Endothelial cell (in vitro differentiated cells): ENCODE measurements at regions not wholly inside any gene's neighbourhood (a gene's known extent, or its start where the extent isn't known, plus 50 kb on each side); places are given as distances from the start of the nearest gene placed in this dataset.
A peak's percentile ranks its signal among the peaks of the same experiment; 100 is the strongest.

Source experiments
- DNase-seq: peaks from one replicate; pipeline ENCODE4 v3.0.0; 2021; ENCODE audit warnings: low spot score
- H3K27ac Mint-ChIP-seq: one replicate; pipeline ENCODE4 v1.8.0; 2021; ENCODE audit warnings: mixed read lengths, inconsistent platforms; ENCODE audit not compliant: unreplicated experiment
- H3K27me3 Mint-ChIP-seq: one replicate; pipeline ENCODE4 v1.8.0; 2021; ENCODE audit warnings: mild to moderate bottlenecking, moderate library complexity, mixed read lengths, inconsistent platforms; ENCODE audit not compliant: unreplicated experiment
- H3K36me3 Mint-ChIP-seq: one replicate; pipeline ENCODE4 v1.8.0; 2021; ENCODE audit warnings: mild to moderate bottlenecking, low read depth, mixed read lengths, inconsistent platforms; ENCODE audit not compliant: unreplicated experiment
- H3K4me1 Mint-ChIP-seq: one replicate; pipeline ENCODE4 v1.8.0; 2021; ENCODE audit warnings: mild to moderate bottlenecking, mixed read lengths, inconsistent platforms; ENCODE audit not compliant: unreplicated experiment
- H3K4me3 Mint-ChIP-seq: one replicate; pipeline ENCODE4 v1.8.0; 2021; ENCODE audit warnings: mild to moderate bottlenecking, mixed read lengths, inconsistent platforms; ENCODE audit not compliant: unreplicated experiment
- H3K9me3 Mint-ChIP-seq: one replicate; pipeline ENCODE4 v1.8.0; 2021; ENCODE audit warnings: mixed read lengths, inconsistent platforms; ENCODE audit not compliant: unreplicated experiment
- CTCF ChIP-seq: fragments of 200-600 bp; sonication (generic); IDR thresholded peaks from one replicate; pipeline ENCODE4 v1.5.0; 2021; ENCODE audit warnings: antibody characterized with exemption; ENCODE audit not compliant: unreplicated experiment

- Mint-ChIP-seq H3K9me3 (no peaks in the 10 kb centered on the region), H3K27ac (no peak overlapping the region), H3K27me3 (peaks cover 4% of the 10 kb centered on the region), H3K4me3 (no peak overlapping the region), H3K4me1 (peaks cover 61% of the 10 kb centered on the region), H3K36me3 (no peaks in the 10 kb centered on the region)
- TF ChIP-seq CTCF: no peak
- no peak for DNase-seq
These were observed 85.2 kb upstream of the ABCD3 start for GRCh38 chr1:94332952-94333351.

GRCh38 chr1:94332516-94332915 lies 85.7 kb upstream of the ABCD3 start:
- Mint-ChIP-seq H3K27ac (no peak overlapping the region), H3K4me1 (peaks cover 66% of the 10 kb centered on the region), H3K9me3 (no peaks in the 10 kb centered on the region), H3K4me3 (no peak overlapping the region), H3K36me3 (no peaks in the 10 kb centered on the region), H3K27me3 (peaks cover 4% of the 10 kb centered on the region)
- TF ChIP-seq CTCF: no peak
- DNase-seq: no peak

GRCh38 chr1:94329986-94330385 lies 88.2 kb upstream of the ABCD3 start:
- Mint-ChIP-seq H3K27ac (peak overlapping the region; percentile 57), H3K4me1 (peaks cover 83% of the 10 kb centered on the region), H3K4me3 (no peak overlapping the region), H3K9me3 (no peaks in the 10 kb centered on the region), H3K27me3 (peaks cover 4% of the 10 kb centered on the region), H3K36me3 (no peaks in the 10 kb centered on the region)
- no peak for DNase-seq
- TF ChIP-seq CTCF: peak; percentile 19

- H3K27ac Mint-ChIP-seq: no peak overlapping the region
- no peaks in the 10 kb centered on the region for H3K9me3 Mint-ChIP-seq
- peaks cover 80% of the 10 kb centered on the region for H3K4me1 Mint-ChIP-seq
- no peaks in the 10 kb centered on the region for H3K36me3 Mint-ChIP-seq
- DNase-seq: no peak
- peaks cover 4% of the 10 kb centered on the region for H3K27me3 Mint-ChIP-seq
- peak overlapping the region; percentile 61 for H3K4me3 Mint-ChIP-seq
- no peak for TF ChIP-seq CTCF
These were observed 88.9 kb upstream of the ABCD3 start for GRCh38 chr1:94329276-94329675.

GRCh38 chr1:94327001-94327690 lies 89.8 kb upstream of the ARHGAP29 start:
- Mint-ChIP-seq H3K27me3 (peaks cover 7% of the 10 kb centered on the region), H3K4me3 (peak overlapping the region; percentile 83), H3K9me3 (no peaks in the 10 kb centered on the region), H3K36me3 (no peaks in the 10 kb centered on the region), H3K27ac (peak overlapping the region; percentile 98), H3K4me1 (peaks cover 87% of the 10 kb centered on the region)
- peak; percentile 82 for DNase-seq
- TF ChIP-seq CTCF: no peak
